MG63 (cell line): ENCODE measurements at regions not wholly inside any gene's neighbourhood (a gene's known extent, or its start where the extent isn't known, plus 50 kb on each side); places are given as distances from the start of the nearest gene placed in this dataset.
"Not testable (repeated sequence)": the region's sequence is repeated elsewhere in the genome, so short reads cannot be mapped to it uniquely, and the experiment has no call there.

Experiments used
- DNase-seq: peaks from one replicate; pipeline ENCODE4 v3.0.0-alpha.2; 2020
- H3K27me3 ChIP-seq: fragments of 250-450 bp; sonication (Bioruptor Pico); 2 replicates; pipeline ENCODE4 v1.5.1; 2020; ENCODE audit warnings: mild to moderate bottlenecking, moderate library complexity
- H3K36me3 ChIP-seq: fragments of 250-450 bp; sonication (Bioruptor Pico); 2 replicates; pipeline ENCODE4 v1.5.1; 2020; ENCODE audit warnings: mild to moderate bottlenecking, moderate library complexity
- H3K4me3 ChIP-seq: fragments of 250-450 bp; sonication (Bioruptor Pico); 2 replicates; pipeline ENCODE4 v1.5.1; 2020; ENCODE audit warnings: mild to moderate bottlenecking, moderate library complexity
- H3K9me3 ChIP-seq: fragments of 250-450 bp; sonication (Bioruptor Pico); 2 replicates; pipeline ENCODE4 v1.5.1; 2020; ENCODE audit warnings: mild to moderate bottlenecking, moderate library complexity

DNA sequence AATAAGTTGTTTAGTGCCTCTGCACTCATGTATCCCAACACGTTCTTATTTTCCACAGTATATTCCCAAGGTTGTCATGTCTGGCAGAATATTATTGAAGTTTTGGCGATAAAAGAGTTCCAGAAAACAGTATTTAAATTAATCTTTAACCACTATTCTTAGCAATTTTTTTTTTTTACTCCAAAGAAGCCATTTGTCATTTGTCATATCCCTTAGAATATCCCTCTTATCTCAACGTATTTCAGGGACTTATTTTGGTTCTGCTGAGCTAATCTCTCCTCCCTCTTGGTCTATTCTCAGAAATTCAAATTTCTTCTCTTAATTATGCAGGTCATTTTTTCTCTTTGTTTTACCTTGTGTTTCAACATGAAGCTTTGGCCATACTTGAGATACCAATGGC, 643.4 kb downstream of the ANKRD7 start:
- DNase-seq, result no peak
- H3K36me3 ChIP-seq, result no peaks in the 10 kb centered on the region
- H3K4me3 ChIP-seq, result no peak overlapping the region
- H3K9me3 ChIP-seq, result no peaks in the 10 kb centered on the region
- no peaks in the 10 kb centered on the region for H3K27me3 ChIP-seq

DNA sequence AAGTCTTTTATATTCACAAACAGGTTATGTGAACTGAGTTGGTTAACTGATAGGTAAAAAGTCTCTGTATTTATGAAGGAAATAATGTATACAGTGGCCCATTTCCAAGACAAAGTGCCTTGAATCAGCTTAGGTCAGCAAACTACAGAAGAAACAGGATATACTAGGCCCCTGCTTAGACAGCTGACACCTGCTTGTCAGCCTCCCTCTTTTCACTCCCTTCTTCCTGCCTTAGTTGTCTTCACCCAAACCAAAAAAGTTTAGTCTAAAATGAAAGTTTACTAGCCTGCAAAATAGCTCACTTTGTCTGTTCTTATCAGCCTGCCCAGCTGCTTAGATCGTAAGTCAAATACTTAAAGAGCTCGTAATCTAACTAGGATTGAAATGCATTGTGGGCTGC, 644.6 kb downstream of the ANKRD7 start:
- not testable (repeated sequence) for H3K9me3 ChIP-seq, DNase-seq, H3K36me3 ChIP-seq, H3K27me3 ChIP-seq, H3K4me3 ChIP-seq

DNA sequence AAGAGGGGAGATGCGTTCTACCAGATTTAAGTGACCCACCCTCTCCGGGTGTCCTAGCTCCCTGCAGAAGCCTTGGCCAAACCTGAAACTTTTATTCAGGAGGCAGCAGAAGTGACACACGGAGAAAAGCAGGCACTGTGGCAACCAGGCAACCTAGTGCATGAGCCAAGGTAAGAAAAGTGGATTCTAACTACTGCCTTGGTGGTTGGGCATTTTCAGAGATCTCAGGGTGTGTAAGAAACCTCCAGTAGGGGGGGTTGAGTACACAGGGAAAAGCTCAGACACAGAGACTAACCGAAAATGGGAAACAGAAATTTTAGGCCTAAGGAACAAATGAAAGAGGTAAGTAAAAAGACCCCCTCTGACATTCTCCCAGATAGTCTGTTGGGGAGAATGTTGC, 645.7 kb downstream of the ANKRD7 start:
- no peaks in the 10 kb centered on the region for H3K36me3 ChIP-seq
- H3K4me3 ChIP-seq, result no peak overlapping the region
- H3K27me3 ChIP-seq, result no peaks in the 10 kb centered on the region
- no peaks in the 10 kb centered on the region for H3K9me3 ChIP-seq
- no peak for DNase-seq

DNA sequence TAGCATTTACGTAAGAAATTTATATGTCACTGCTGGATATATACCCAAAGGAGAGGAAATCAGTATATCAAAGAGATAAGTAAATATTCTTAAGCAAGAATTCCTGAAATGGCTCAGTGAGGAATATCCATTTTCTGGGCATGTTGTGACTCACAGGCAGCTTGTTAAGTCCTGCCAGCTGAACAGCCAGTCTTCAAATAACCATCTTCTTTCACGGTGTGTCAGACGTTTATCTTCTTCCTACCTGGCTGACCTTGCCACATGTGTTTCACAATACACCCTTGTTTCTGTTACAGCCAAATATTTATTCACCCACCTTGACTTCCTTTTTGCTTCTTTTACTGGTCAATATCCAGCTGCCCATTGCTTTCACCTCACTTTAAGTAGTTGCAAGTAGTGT, 648.1 kb downstream of the ANKRD7 start:
- H3K36me3 ChIP-seq, result no peaks in the 10 kb centered on the region
- no peaks in the 10 kb centered on the region for H3K27me3 ChIP-seq
- H3K4me3 ChIP-seq, result no peak overlapping the region
- no peak for DNase-seq
- no peaks in the 10 kb centered on the region for H3K9me3 ChIP-seq

DNA sequence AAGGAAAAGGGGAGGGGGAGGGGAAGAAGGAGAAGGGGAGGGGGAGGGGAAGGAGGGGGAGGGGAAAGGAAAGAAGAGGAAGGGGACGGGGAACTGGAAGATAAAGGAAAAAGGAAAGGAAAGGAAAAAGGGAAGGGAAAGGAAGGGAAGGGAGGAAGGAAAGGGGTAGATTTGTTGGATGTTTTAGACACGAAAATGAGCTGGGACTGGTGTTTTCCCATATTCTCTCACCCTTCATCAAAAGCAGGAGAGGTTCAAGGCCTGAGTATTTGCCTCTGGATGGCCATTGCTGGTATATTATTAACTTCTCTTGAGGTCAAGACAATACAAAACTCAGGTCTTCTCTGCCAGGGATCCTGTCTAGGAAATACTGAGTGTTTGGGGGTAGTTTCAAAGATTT, 652.7 kb downstream of the ANKRD7 start:
- Histone ChIP-seq H3K9me3 (no peaks in the 10 kb centered on the region), H3K27me3 (no peaks in the 10 kb centered on the region), H3K36me3 (no peaks in the 10 kb centered on the region), H3K4me3 (no peak overlapping the region)
- DNase-seq, result no peak

DNA sequence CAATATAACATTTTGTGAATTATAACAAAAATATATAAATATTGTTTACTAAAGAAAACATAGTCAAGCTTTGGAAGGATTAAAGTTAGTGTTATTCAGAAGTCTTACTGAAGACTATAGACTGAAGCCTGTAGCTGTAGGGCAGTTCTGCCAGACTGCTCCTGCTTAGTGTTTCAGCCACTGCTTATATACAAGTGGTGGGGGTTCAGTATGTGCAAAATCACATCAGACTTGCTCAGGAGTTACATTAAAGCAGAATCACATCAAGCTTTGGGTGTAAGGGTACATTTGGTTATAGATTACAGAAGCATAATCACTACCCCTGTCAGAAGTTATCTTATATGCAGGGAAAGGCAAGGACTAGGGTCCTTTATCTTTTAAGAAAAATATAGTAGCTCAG, 653.8 kb downstream of the ANKRD7 start:
- Histone ChIP-seq H3K27me3 (no peaks in the 10 kb centered on the region), H3K9me3 (no peaks in the 10 kb centered on the region), H3K4me3 (no peak overlapping the region), H3K36me3 (no peaks in the 10 kb centered on the region)
- DNase-seq, result no peak

DNA sequence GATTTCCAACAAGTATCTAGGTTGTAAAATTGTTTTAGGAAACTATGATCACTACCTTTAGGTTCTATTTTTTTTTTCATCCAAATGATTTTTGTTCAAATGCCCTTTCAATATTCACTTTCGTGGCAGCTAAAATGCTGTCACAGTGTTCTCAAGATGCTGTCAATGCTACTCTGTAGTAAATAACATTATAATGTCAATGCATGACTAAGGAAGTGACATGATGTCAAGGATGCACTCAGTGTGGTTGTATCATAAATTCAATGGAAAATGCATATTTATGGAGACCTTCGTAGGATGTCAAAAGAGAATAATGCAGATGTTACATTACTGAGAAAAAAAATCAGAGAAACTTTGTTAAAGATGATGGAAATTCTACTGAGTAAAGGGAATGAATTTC, 673.8 kb downstream of the ANKRD7 start:
- no peaks in the 10 kb centered on the region for H3K9me3 ChIP-seq
- H3K27me3 ChIP-seq, result no peaks in the 10 kb centered on the region
- H3K4me3 ChIP-seq, result no peak overlapping the region
- H3K36me3 ChIP-seq, result no peaks in the 10 kb centered on the region
- DNase-seq, result no peak

DNA sequence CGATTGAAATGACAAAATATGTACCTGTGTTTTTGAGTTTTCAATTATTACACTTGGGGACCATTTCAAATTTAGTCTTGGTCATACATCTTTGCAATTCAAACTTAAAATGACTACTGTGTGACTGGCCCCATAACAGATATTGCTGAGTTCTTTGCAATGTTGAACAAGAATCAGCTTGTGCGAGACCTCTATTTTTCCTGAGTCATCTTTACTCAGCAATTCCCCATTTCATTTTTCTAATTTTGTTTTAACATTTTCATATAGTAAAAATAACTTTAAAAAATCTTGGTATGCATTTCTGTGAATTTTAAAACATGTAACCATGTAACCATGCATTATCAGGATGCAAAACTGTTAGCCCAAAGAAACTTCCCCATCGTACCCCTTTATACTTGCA, 678.1 kb downstream of the ANKRD7 start:
- H3K4me3 ChIP-seq, result no peak overlapping the region

DNA sequence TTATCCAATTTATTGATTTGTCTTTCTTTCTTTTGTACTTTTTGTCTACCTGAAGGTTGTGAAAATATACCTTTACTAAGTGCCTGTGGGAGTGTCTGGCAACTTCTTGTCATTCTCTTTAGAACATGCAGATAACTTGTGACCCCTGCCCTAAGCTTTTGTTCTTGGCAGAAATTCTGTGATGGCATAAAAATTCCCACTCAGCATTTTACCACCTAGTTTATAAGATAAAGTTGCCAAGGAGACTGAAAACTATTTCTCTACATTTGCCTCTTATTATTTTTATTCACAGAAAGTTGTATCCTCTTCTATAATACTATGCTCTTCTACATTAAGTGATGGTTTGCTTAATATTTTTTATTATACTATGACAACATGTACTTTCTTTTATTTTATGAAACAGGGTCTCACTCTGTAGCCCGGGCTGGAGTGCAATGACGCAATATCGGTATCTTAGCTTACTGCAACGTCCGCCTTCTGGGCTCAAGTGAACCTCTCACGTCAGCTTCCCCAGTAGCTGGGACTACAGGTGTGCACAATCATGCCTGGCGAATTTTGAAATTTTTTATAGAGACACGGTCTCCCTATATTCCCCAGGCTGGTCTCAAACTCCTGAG, 683.5 kb downstream of the ANKRD7 start:
- no peaks in the 10 kb centered on the region for H3K9me3 ChIP-seq
- no peaks in the 10 kb centered on the region for H3K36me3 ChIP-seq
- no peaks in the 10 kb centered on the region for H3K27me3 ChIP-seq
- H3K4me3 ChIP-seq, result no peak overlapping the region
- DNase-seq, result no peak

More for the DNA sequence above, 678.1 kb downstream of the ANKRD7 start:
- Histone ChIP-seq H3K9me3 (no peaks in the 10 kb centered on the region), H3K27me3 (no peaks in the 10 kb centered on the region), H3K36me3 (no peaks in the 10 kb centered on the region)
- DNase-seq, result no peak

DNA sequence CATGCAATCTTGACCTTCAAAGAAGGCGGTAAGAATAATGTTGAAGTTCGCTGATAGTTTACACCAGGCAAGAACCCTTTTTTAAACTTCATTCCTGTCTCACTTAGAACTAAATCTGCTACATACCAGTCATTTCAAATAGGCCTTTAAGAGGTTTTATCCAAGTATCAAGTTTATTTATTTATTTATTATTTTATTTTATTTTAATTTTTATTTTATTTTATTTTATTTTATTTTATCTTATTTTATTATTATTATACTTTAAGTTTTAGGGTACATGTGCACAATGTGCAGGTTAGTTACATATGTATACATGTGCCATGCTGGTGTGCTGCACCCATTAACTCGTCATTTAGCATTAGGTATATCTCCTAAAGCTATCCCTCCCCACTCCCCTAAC, 691.6 kb downstream of the ANKRD7 start:
- not testable (repeated sequence) for H3K36me3 ChIP-seq, H3K9me3 ChIP-seq, H3K27me3 ChIP-seq, DNase-seq, H3K4me3 ChIP-seq

DNA sequence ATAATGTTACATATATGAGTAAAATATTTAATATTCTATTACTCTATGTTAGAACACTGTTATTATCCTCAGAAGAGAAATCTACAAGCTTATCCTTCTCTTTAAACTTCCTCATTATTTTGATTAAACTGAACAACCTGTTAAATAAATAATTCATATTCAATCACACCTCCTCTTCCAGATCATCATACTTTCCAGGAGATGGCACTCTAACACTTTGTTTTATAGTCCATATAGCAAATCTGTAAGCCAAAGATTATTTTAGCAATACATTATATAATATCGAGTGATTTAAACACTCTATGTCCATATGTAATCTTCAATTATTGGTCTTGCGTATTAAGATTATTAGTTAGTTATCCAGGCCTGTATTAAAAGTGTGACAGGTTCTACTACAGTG, 694.1 kb downstream of the ANKRD7 start:
- no peaks in the 10 kb centered on the region for H3K36me3 ChIP-seq
- no peaks in the 10 kb centered on the region for H3K27me3 ChIP-seq
- no peak overlapping the region for H3K4me3 ChIP-seq
- DNase-seq, result no peak
- no peaks in the 10 kb centered on the region for H3K9me3 ChIP-seq

DNA sequence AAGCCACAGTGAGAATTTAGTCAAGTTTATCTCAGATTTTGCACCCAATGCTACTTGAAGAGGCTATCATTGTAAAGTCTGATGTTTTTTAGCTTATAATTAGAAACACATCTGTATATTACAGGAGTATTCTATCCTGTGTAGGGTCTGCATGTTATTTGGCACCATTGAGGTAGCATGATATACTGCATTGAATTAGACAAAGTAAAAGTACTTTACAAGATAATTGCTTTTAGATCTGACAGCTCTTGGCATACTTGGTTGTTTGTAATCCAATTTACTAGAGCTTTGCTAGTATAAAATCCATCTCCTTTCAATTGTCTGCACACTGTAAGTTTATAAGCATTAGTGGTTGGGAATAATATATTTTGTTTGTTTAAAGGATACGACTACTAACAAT, 714.3 kb downstream of the ANKRD7 start:
- H3K27me3 ChIP-seq, result no peaks in the 10 kb centered on the region

DNA sequence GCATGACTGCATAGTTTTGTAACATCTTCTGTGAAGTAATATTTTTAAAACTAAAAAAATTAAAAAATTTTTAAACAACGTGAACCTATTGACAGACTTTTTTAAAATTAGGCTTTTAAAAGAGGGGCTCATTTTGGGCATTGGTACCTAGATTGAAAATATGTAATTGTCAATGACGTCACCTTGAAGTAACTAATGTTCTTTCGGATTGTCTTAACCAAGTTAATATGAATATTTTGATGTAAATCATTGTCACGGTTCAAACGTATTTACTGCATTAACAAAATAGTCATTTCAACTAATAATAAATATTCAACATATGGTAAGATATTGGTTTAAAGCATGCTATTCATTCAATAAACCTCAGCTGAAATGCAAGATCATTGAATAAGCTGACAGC, 719.8 kb downstream of the ANKRD7 start:
- Histone ChIP-seq H3K9me3 (no peaks in the 10 kb centered on the region), H3K4me3 (no peak overlapping the region), H3K27me3 (no peaks in the 10 kb centered on the region), H3K36me3 (no peaks in the 10 kb centered on the region)
- DNase-seq, result no peak

More for the DNA sequence above, 714.3 kb downstream of the ANKRD7 start:
- Histone ChIP-seq H3K4me3 (no peak overlapping the region), H3K9me3 (no peaks in the 10 kb centered on the region), H3K36me3 (no peaks in the 10 kb centered on the region)
- DNase-seq, result no peak

DNA sequence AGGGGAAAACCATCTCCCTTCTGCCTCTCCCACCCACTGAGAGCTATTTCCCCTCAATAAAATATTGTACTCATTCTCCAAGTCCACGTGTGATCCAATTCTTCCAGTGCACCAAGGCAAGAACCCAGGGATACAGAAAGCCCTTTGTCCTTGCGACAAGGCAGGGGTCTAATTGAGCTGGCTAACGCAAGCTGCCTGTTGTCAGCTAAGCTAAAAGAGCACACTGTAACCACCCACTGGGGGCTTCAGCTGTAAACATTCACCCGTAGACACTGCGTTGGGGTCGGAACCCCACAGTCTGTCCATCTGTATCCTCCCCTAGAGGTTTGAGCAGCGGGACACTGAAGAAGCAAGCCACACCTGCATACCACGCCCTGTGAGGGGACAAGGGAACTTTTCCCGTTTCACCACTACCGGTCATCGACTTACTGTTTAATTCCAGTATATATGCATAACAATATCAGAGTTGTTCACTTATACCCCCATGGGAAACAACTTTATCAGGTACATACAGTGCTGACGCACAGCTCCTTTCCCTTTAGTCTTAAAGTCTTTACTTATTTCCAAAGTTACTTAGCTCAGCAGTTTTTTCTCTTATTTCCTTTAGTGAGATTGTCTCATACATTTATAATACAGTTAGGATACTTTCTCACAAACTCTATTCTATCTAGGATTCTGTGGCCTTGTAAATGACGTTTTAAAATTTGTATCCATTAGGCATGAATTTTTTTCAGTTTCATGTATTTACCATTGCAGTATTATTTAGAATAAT, 721.6 kb downstream of the ANKRD7 start:
- H3K27me3 ChIP-seq, result no peaks in the 10 kb centered on the region
- H3K36me3 ChIP-seq, result no peaks in the 10 kb centered on the region
- H3K4me3 ChIP-seq, result no peak overlapping the region
- H3K9me3 ChIP-seq, result no peaks in the 10 kb centered on the region
- DNase-seq, result no peak

DNA sequence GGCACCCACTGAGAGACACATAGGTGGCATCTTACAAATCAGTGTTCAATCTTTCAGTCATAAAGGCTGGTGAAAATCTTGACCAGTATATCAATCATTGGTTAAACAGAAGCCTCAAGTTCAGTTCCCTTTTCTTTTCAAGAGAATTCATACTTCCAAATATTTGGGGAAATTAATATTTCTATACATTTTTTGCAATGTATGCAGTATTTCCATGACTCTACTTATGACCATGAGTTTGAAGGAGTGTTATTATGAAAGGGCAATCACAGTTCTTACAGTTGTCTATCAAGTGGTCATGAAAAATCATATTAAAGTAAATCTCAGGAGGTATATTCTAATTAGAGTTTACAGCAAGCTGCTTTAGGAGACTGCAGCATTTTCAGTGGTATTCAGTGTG, 724.0 kb downstream of the ANKRD7 start:
- no peak for DNase-seq
- Histone ChIP-seq H3K27me3 (no peaks in the 10 kb centered on the region), H3K36me3 (no peaks in the 10 kb centered on the region), H3K9me3 (no peaks in the 10 kb centered on the region), H3K4me3 (no peak overlapping the region)

DNA sequence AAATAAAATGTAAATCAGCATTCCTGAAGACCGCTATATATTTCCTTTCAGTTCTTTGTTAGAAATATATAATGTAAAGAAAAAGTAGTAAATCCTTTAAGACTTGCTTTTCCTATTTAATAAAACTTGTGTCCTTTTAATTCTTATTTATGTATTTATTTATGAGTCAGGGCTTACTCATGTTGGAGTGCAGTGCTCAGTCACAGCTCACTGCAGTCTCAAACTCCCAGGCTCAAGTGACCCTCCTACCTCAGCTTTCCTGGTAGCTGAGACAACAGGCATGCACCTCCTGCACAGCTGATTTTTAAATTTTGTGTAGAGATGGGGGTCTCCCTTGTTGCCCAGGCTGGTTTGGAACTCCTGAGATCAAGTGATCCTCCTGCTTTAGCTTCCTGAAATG, 724.5 kb downstream of the ANKRD7 start:
- DNase-seq, result peak; percentile 23

DNA sequence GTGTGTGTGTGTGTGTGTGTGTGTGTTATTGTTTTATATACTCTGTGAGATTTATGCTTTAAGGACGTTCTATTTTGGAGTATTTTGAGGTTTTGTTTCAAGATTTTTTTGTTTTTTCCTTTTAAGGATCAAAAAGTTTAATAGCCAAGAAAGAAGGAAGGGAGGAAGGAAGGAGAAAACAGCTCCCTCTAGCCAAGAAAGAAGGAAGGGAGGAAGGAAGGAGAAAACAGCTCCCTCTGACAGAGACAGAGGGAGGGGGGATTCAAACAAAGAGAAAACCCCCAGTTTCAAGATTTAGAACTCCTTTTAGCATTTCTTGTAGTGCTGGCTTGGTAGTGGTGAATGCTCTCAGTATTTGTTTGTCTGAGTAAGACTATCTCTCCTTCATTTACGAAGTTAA, 731.8 kb downstream of the ANKRD7 start:
- not testable (repeated sequence) for H3K4me3 ChIP-seq, H3K9me3 ChIP-seq, DNase-seq, H3K27me3 ChIP-seq, H3K36me3 ChIP-seq

More for the DNA sequence above, 724.5 kb downstream of the ANKRD7 start:
- no peaks in the 10 kb centered on the region for H3K36me3 ChIP-seq
- no peaks in the 10 kb centered on the region for H3K9me3 ChIP-seq
- H3K27me3 ChIP-seq, result no peaks in the 10 kb centered on the region
- H3K4me3 ChIP-seq, result no peak overlapping the region

DNA sequence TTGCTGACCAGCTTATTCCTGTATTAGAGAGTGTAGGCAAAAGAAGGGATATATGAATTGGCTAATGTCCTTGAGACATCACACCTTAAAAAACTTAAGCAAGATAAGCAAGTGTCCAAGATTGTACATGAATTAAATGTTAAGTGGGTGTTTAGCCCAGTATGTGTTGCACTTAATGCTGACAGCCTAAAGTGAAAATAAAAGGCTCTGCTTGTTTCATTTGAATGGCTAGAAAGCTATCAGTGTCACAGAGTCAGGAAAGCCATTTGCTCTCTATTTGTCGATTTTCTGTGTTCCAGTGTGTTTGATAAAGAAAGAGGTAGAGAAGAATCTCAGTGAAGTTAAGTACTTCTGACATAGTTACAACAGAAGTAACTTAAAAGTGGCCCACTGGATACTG, 744.9 kb downstream of the ANKRD7 start:
- no peaks in the 10 kb centered on the region for H3K9me3 ChIP-seq
- no peak for DNase-seq
- no peaks in the 10 kb centered on the region for H3K36me3 ChIP-seq
- H3K27me3 ChIP-seq, result no peaks in the 10 kb centered on the region
- no peak overlapping the region for H3K4me3 ChIP-seq
